RKO (cell line): ENCODE measurements at regions not wholly inside any gene's neighbourhood (a gene's known extent, or its start where the extent isn't known, plus 50 kb on each side); places are given as distances from the start of the nearest gene placed in this dataset.
"Not testable (repeated sequence)": the region's sequence is repeated elsewhere in the genome, so short reads cannot be mapped to it uniquely, and the experiment has no call there.

Experiments used
- DNase-seq: peaks from one replicate; pipeline ENCODE4 v3.0.0-alpha.2; 2016; ENCODE audit warnings: low spot score

GRCh38 chr14:30264161-30264560 is 294.8 kb upstream of the G2E3 start:
- DNase-seq = no peak

DNA sequence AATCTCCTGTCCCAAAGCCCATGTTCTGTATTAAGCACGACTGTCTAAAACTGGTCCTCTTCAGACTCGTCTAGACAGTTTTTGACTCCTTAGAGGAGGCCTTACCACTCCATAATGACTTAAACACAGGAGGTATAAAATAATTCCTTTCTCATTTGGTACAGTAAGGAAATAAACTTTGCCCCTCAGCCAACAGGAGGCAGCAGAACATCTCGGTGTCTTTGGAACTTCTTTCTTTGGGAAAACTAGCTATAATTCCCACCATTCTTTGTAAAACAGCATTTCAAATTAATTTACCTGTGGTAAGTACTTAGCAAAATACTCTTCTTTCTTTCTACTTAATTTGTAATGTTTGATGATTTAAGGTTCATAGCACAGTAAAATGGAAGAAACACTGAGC is 292.7 kb upstream of the G2E3 start:
- DNase-seq = no peak

- DNase-seq = peak; percentile 3
Measured at GRCh38 chr14:30267141-30267540, 291.8 kb upstream of the G2E3 start.

DNA sequence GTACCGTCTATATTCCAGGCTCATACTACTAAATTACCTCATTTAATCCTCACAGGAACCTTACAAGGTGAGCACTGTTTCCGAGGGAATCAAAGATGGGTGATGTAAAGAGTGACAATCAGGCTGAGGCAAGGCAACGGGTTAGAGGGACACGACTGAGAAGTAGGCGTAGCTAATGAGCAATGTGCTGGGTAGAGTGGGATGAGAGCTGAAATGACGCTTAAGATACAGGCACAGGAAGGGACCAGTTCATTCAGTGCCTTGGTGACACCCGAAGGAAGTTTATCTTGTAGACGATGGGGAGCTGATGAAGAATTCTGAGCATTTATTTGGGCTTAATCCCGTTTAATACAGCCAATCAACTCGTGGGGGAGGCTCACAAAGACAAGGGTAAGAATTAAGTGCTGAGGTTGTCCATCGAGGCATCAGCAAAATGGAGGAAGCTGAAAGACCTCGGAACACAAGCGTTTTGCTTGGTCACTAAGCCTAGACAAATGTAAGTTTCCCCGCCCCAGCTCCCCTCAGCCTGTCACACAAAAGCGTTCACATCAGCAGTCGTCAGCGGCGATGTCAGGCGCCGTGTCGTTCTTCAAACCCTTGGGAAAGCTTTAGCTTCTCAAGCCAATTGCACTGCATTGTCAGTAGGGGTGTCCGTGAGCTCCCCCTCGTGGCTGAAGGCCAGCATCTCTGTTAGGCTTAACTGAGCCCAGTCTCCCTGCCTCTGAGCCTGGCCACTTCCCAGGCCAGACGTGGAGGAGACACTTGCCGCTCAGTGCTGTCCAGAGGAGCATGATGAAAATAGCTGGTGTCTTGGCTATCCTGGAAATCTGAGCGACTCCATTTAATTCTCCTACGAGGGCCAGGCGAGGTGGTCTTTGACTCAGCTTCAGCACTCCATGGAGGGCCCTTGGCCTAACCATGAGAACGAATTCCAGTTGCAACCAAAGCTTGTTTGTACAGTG is 288.5 kb upstream of the G2E3 start:
- DNase-seq = peak; percentile 76

- DNase-seq = no peak
Measured at GRCh38 chr14:30271811-30272323, 287.1 kb upstream of the G2E3 start.

DNA sequence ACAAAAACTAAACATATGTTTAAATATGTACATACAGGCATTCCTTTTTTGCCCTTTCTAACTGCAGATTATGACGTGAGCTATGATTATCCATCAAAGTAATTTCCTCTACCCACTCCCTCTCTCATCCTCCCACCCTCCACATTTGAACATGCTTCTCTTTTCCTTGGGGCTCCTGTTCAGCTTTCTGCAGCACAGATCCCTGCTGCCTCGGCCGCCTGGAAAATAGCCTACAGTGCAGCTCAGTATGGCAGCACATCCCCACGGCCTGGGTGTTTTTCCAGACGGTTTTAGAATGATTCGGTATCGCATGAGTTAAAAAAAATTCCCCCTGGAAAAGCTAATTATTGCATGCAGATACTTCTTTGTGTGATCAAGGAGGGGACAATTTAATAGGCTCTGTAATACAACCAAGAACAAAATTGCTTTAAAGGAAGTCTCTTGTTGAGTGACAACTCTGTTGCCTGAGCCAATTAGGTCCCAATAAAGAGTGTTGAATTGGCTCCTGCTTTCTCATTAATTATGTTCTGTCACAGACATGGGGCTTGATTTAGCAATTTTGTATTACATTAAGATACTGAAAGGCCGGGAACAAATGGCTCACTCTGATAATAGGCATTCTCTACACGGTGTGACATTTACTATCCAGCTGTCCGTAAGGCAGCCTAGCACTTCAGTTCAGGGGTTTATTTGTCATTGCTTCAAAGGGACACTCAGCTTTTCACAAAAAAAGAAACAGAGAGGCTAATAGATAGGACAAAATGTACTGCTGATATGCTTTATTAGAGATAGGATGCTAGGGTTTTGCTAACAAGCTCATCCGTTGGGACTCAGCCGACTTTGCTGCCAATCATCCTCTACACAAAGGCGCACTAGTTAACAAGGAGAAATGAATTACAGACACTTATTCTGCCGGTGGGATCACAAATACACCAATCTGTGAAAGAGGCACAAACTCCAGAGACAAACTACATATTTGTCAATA is 285.8 kb upstream of the G2E3 start:
- no peak for DNase-seq

- no peak for DNase-seq
Measured at GRCh38 chr14:30275604-30276003, 283.4 kb upstream of the G2E3 start.

GRCh38 chr14:30277268-30277667 is 281.7 kb upstream of the G2E3 start:
- DNase-seq = no peak

DNA sequence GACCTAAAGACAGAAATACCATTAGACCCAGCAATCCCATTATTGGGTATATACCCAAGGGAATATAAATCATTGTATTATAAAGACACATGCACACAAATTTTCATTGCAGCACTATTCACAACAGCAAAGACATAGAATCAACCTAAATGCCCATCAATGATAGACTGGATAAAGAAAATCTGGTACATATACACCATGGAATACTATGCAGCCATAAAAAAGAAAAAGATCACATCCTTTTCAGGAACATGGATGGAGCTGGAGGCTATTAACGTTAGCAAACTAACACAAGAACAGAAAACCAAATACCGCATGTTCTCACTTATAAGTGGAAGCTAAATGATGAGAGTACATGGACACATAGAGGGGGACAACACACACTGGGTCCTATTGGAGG is 280.1 kb upstream of the G2E3 start:
- DNase-seq = not testable (repeated sequence)

- DNase-seq = peak; percentile 49
Measured at GRCh38 chr14:30283822-30284446, 275.0 kb upstream of the G2E3 start.

DNA sequence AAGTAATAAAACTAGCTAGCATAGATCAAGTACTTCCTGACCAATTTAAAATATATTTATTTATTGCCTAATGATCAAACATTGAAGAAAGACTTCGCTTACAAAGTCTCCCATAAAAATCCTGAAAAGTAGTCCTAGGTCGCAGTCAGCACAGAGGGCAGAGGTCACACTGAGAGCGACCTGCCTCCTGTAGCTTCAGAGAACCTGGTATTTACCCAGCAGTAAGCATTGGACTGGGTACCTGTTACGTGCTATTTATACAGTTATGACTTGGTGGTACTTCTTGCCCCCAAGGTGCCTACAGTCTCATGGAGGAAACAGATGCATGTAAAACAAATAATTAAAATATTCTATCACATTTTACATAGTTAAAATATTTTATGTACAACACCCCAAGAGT is 274.1 kb upstream of the G2E3 start:
- no peak for DNase-seq

DNA sequence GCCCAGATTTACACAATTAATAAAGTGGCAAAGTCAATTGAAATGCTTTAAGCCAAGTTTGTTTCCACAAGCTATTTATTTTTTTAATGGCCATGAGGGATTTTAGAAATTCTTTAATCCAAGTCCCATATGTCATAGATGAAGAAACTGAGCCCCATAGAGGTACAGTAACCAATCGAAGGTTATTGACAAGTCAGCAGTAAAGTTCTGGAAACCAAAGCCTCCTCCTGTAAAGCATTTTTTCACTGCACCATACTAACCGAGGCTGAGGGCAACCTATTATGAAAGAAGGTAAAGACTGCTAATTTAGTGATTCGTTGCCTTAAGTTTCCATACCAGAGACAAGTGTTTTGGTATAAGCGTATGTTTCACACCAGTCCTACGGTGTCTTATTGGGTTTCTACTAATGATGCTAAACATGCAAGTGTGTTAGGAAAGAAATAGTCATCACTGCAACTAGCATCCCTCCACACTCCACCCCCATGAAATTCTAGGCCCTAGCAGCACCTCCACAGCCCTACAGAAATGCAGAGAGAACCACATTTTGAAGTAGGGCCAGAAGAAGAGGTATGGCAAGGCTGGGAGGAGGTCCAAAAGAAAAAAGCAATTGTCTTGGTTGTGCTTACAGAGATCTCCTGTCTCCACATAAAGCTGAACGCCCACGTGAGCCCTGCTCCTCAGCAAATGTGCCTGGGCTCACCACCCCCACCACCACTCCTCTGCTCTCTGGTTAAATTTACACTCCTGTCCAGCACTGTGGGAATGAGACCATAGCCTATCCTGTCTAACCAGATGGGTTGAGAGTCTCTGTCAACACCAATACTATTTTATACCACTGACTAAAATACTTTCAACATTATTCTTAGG is 271.1 kb upstream of the G2E3 start:
- no peak for DNase-seq

DNA sequence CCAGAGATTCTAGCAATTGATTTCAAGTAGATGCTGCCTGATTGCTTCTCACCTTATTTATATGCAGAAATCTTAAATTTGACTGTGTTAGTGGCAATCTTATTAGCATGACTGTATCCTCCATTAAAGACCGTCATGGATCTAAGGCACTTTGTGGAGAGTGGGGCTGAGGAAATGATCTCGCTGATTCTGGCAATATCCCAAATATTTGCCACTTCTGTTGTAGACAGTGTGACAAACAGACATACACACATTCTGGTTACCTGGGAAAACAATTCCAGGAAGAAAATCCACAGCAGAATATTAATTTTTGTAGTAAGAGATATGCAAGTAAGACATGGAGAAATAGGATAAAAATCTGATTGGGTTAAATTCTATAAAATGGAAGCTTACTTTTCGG is 269.0 kb upstream of the G2E3 start:
- DNase-seq = peak; percentile 3

DNA sequence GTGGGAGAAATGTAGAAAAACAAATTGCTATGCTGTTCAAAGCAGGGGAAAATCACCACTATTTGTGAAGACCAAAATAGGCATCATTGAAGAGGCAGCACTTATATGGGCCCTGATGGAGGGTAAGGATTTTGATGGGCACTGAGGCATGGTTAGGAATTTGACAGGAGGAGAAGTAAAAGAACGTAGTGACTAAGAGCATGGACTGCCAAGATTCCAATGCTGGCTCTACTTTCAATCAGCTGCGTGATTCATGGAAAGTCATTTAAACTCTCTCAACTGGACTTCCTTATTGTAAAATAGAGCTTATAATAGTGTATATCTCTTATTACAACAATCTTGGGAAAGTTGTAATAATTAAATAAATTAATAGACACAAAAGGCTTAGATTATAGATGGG is 267.7 kb upstream of the G2E3 start:
- peak; percentile 64 for DNase-seq

GRCh38 chr14:30292541-30292940 is 266.4 kb upstream of the G2E3 start:
- DNase-seq = no peak

GRCh38 chr14:30295980-30296379 is 263.0 kb upstream of the G2E3 start:
- no peak for DNase-seq

GRCh38 chr14:30296931-30297405 is 262.0 kb upstream of the G2E3 start:
- no peak for DNase-seq

DNA sequence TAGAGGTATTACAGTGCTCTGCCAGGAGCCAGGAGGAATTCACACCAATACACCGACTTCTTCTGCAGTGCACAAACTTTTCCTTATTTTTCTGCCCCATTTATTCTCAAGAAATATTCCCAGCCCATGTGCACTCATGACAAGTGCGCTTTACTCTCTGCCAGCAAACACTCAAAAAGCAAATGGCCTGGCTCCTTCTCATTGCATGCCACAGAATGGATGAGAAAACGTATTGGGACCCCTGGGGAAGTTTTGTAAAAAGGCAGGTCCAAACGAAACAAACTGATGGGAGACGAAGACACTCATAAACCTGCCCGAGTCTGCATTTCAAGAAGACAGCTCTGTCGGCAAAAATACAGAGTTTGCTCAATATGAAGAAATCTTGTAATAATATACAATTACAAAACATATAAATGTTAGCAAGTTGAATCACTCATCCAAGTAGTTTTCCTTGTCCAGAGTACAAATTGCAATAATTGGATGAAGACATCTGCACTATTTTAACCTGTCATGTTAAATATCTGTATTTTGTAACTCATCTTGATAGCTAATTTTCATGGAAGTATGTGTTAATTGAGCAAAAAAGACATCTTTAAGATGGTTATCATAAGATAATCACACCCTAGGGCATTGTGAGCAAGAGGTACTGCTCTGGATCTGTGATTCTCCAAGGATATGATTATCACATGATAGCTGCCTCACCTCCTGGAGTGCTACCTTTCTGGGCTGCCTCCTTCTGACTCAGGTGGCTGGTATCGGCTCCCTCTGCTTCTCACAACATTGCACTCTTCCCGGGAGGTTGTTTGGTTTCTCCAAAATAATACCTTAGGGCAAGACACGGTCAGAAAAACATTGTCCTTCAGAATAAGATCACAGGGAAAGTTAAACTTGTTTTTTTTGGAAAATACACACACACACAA is 260.8 kb upstream of the G2E3 start:
- DNase-seq = no peak

DNA sequence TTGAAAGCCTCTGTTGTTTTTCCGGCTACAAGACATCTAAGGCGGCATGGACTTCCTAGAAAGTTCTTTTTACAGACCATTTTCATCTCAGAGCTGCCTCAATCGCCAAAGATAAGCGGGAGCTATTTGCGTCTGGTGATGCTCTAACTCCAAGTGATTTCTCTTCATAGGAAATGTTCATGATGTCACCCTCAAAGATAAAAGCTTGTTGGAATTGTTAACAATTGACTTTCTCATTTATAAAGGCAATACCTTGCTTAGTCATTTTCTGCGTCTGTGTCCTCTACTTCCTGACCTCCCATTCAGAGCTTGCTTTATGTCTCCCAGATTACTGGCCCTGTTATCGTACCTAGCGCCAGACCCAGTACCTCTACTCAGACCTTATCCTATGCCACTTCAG is 259.0 kb upstream of the G2E3 start:
- no peak for DNase-seq

GRCh38 chr14:30303350-30303749 is 255.6 kb upstream of the G2E3 start:
- DNase-seq = no peak
